ENCODE measurements at regions not wholly inside any gene's neighbourhood (a gene's known extent, or its start where the extent isn't known, plus 50 kb on each side); places are given as distances from the start of the nearest gene placed in this dataset.

DNA sequence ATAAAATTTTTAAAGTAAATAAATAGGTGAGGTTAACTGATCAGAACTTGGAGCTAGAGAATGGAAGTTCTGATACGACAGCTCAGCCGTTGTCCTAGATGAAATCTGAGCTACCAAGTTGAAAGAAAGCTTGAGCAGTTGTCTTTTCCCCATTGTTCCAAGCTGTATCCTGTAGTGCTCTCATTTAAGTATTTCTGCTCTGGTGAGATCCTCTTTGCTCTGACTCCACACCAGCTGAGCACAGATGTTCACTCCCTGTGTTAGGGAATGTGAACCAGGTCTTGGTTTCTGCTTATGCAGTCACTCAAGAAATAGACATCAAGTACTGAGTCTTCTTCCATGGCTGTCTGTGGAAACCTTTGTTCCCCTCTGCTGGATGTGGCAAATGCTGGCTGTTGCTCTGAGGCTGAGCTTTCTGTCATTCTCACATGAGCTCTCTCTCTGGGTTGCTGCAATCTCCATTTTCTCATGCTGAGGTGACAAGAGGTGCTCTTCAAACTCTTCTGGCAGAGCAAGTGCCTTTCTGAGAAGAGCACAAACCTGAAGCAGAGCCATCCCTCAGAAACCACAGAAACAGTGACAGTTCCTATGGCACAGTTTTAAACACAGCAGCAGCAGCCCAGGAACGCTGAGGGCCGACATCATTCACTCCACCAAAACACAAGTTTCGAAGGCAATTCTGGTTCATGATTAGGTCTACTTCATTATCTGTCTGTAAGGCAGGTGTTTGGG is 194.1 kb downstream of the SP3 start:
- DNase-seq (ENCODE audit: low read depth) = no peak

- DNase-seq (ENCODE audit: low read depth) = no peak
These were observed 193.0 kb downstream of the SP3 start for GRCh38 chr2:173772205-173772604.

DNA sequence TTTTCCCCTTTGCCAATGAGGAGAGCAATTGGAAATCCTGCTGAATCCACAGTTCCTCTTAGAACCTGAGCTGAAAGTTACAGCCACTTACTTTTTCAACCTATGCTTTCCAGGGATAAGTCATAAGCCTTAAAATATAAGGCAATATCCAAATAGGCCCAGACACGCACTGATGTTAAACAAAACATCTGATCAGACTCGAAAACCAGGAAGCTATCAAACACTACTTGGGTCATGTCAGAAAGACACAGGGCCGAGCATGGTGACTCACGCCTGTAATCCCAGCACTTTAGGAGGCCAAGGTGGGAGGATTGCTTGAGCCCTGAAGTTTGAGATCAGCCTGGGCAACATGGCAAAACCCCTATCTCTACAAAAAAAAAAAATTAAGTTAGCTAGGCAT is 192.1 kb downstream of the SP3 start:
- DNase-seq (ENCODE audit: low read depth) = no peak

DNA sequence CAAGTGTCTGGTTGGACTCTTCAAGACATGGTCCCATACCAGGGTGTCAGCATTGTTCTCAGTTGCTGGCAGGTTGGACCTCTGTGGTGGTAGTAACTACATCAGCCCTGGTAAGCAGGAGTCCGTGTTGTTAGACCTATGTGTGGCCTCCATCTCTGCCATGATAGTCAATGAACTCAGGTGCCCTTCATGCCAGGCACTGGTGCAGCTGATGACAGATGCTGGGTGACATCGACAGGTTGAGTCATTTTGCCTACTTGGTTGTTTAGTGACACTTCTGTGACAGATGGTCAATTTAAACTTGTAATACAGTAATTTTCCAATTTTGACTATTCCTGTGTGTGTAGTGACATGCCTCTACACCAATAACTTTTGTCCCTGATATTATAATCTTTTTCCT is 189.7 kb downstream of the SP3 start:
- no peak for DNase-seq (ENCODE audit: low read depth)

DNA sequence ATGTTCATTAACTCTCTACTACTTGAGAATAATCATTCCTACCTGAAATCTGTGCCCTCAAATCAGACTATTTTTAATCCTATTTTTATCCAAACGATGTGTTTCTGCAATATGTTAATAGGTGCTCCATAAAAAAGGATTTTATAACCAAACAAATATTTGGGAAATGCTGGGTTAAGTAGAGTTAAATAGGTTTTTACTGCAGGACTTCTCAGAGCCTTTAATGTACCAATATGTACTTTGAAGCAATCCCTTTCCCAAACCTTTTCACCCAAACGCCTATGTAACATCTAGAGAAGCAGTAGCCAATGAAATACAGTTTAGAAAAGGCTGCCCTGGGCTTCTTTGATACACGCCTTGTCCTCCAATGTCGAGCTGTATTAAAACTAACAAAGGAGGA is 182.5 kb downstream of the SP3 start:
- no peak for DNase-seq (ENCODE audit: low read depth)

- no peak for DNase-seq (ENCODE audit: low read depth)
These were observed 181.8 kb downstream of the SP3 start for GRCh38 chr2:173783382-173783781.

- DNase-seq (ENCODE audit: low read depth) = no peak
These were observed 179.4 kb downstream of the SP3 start for GRCh38 chr2:173785813-173786212.

DNA sequence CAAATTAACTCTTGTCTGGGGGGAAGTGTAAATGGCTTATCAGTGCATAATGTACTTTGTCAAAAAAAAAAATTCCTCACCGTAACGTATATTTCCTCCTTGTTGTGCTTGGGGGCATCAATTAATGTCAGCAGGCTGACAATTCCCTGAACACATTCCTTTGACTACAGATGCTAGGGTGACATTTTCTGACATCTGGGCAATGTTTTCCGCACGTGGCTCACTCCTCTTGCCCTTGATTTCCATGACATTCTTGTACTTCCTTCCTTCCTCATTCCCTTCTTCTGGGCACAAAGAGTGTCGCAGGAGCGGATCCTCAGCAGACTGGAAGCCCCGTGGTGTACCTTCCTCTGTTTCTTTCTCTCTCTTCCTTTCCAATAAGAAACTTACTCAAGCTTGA is 173.7 kb downstream of the SP3 start:
- no peak for DNase-seq (ENCODE audit: low read depth)

DNA sequence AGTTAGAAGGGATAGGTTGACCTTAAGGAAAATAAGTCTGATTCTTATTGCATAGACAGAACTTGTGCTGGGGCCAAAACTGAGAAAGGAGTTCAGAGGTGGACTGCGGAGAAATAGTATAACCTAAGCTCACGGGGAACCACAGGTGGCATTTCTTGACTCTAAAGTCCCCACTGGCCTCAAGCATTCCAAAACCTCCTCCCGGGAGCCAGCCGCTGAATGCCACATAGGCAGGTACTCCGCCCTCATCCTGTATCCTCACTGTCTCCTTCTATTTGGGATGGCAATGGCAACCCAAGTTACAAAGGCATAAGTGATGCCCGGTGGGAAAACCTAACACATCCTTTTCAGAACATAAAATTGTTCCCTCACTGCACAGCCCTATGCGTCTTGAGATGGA is 173.0 kb downstream of the SP3 start:
- DNase-seq (ENCODE audit: low read depth) = no peak

- DNase-seq (ENCODE audit: low read depth) = no peak
These were observed 172.4 kb downstream of the SP3 start for GRCh38 chr2:173792741-173793140.

- no peak for DNase-seq (ENCODE audit: low read depth)
These were observed 171.2 kb downstream of the SP3 start for GRCh38 chr2:173793709-173794565.

DNA sequence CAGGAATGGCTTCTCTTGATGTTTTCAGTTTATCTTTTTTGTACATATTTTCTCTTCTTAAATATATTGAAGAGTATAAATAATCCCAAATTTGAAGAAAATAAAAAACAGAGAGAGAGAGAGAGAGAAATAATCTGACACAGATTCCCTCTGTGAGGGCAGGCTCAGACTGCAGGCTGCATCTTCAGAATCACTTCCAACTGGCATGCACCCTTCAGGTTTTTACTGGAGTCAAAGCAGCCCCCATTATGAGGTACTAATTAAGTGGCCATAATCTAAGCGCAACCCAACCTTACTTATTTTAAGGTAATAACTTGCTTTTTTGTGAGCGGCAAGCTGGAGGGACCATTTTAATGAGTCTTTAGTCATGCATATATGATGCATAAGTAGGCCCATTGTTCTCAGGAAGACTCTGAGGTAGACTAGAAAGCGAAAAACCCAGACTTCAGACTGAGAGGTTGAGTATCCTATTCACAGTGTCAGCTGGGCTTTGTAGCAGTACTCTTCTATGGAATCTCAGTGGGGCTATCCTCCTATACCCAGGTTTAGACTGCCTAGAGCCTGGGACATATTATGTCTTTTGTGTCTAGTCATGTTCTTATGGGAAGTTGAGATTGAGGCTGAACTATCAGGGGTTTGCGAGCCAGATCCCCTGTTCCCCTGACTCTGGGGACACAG is 167.4 kb downstream of the SP3 start:
- no peak for DNase-seq (ENCODE audit: low read depth)

DNA sequence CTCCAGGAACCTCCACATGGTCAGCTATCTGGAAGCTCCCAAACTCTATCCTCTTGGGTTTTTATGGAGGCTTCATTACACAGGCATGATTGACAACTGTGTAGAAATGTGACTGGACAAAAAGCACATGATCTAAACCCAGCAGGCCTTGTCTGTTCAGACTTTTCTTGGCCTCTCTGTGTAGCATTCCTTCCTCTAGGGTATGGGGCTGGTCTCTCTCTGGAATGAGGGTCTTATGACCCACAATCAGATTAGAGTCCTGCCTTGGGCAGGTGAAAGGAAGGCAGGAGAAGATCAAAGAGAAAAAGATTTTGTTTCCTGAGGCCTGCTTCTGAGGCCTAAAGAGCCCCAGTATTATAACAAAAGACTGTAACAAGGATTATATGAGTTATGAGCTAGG is 162.7 kb downstream of the SP3 start:
- no peak for DNase-seq (ENCODE audit: low read depth)

GRCh38 chr2:173803449-173803848 is 161.7 kb downstream of the SP3 start:
- DNase-seq (ENCODE audit: low read depth) = no peak

DNA sequence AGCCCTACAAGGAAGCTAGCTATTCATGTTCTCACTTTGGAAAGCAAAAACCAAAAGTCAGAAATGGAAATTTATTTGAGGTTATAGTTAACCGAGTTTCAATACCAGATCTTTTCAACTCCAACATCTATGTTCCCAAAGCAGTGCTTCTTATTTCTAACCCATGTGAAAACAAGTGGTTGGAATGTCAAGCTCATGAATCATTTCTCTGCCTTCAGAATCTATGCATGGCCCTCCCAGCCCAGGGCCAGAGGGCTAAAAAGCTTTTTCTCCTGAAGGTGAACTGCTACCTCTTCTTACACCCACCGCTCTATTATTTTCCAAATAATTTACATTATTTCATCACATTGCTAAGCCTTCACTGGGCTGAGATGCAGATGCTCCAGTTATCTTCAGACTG is 158.4 kb downstream of the SP3 start:
- no peak for DNase-seq (ENCODE audit: low read depth)

DNA sequence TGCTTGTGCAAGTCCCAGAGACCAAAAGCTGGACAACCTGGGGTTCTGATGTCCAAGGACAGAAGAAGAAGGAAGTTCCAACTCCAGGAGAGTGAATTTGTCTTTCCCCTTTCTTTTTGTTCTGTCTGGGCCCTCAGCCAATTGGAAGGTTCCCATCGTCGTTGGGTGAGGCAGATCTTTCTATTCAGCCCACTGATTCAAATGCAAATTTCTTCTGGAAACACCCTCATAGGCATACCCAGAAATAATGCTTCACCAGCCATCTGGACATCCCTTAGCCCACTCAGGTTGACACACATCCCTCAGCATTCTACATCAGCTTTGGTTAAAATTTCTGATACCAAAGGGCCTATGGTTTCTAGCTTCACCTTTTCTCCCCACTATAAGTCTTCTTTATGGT is 156.5 kb downstream of the SP3 start:
- DNase-seq (ENCODE audit: low read depth) = no peak

GRCh38 chr2:173812321-173812720 is 152.9 kb downstream of the SP3 start:
- DNase-seq (ENCODE audit: low read depth) = no peak

- DNase-seq (ENCODE audit: low read depth) = no peak
These were observed 150.9 kb downstream of the SP3 start for GRCh38 chr2:173814306-173814705.

DNA sequence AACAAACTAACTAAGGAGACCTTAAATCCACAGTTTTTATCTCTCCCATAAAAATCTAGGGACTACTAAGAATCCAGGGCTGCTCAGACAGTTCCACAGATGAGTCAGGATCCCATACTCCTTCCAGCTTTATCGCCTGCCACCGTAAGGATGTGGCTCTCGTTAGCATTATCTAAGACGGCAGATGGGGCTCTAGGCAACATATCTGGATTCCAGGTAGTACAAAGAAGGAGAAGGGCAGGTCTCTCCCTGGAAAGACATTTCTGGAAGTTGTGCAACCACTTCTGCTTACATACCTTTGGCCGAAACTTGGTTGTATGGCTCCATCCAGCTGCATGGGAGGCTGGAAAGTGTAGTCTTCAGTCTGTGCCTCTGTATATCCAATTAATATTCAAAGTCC is 149.4 kb downstream of the SP3 start:
- no peak for DNase-seq (ENCODE audit: low read depth)

DNA sequence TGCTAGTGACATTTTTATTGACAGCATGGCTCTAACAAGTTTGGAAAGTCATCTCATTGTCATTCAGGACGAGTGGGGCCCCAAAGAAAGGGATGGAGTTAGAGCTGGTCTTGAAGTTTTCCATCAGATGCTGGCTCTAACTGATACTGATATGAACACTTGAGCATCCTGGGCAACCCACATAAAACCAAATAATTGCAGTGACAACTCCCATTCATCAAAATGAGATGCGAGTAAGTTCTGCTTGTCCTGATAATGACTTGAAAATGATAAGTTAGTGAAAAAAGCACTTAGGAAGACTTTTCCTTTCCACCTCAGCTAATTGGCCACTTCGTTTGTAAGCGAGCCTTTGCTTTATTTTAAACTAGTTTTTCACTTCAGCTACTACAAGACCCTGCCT is 147.6 kb downstream of the SP3 start:
- DNase-seq (ENCODE audit: low read depth) = no peak

GRCh38 chr2:173818285-173818684 is 146.9 kb downstream of the SP3 start:
- DNase-seq (ENCODE audit: low read depth) = no peak

GRCh38 chr2:173819852-173820251 is 145.3 kb downstream of the SP3 start:
- no peak for DNase-seq (ENCODE audit: low read depth)

DNA sequence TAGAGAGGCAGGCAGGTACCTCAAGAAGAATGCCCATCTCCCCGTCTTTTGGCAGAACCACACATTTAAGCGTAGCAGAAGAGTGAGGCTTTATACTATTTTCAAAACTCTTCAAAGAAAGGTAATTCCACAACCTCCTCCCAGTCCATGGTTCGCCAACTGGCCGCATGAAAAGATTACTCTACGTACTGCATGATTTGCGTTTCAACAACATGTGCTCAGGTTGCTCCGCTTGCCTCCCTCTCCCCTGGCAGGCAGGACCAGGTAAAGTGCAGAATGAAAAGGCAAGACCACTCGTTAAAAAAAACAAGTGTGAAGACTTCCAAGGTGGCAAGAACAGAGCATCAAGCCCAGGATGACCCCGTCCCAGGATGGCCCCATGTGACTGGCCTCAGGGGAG is 143.7 kb downstream of the SP3 start:
- no peak for DNase-seq (ENCODE audit: low read depth)
